PC-3 (cell line): ENCODE measurements at regions not wholly inside any gene's neighbourhood (a gene's known extent, or its start where the extent isn't known, plus 50 kb on each side); places are given as distances from the start of the nearest gene placed in this dataset.

Experiments
- CTCF ChIP-seq: fragments of 300-600 bp; sonication (generic); conservative IDR thresholded peaks from 2 replicates; pipeline ENCODE4 v1.5.1; 2017; ENCODE audit warnings: antibody characterized with exemption, low read depth, mild to moderate bottlenecking, low read length
- EZH2 ChIP-seq: fragments of 300-600 bp; sonication (generic); IDR thresholded peaks from one replicate; pipeline ENCODE4 v1.6.1; 2017; ENCODE audit warnings: antibody characterized with exemption, mild to moderate bottlenecking, low read length; ENCODE audit not compliant: unreplicated experiment

- TF ChIP-seq CTCF: no peak
- TF ChIP-seq EZH2: no peak
These were observed 284.2 kb upstream of the ATP2B1 start for GRCh38 chr12:89992668-89993451.
